Neural progenitor cell (in vitro differentiated cells): ENCODE measurements at regions not wholly inside any gene's neighbourhood (a gene's known extent, or its start where the extent isn't known, plus 50 kb on each side); places are given as distances from the start of the nearest gene placed in this dataset.

Experiments
- DNase-seq: peaks from one replicate; pipeline ENCODE4 v3.0.0-alpha.2; 2016; ENCODE audit warnings: low spot score
- H2AFZ ChIP-seq: fragments of 200-600 bp; sonication (generic); replicated peaks from 2 replicates; pipeline ENCODE4 v1.6.1; 2016; ENCODE audit warnings: antibody characterized with exemption
- H3F3A ChIP-seq: fragments of 200-600 bp; sonication (generic); 2 replicates; pipeline ENCODE4 v1.6.1; 2016; ENCODE audit warnings: antibody characterized with exemption, low read depth
- H3K27ac ChIP-seq: fragments of 200-600 bp; sonication (generic); 2 replicates; pipeline ENCODE4 v1.5.1; 2016; ENCODE audit warnings: mild to moderate bottlenecking
- H3K27me3 ChIP-seq: fragments of 200-600 bp; sonication (generic); 2 replicates; pipeline ENCODE4 v1.6.1; 2016; ENCODE audit warnings: mild to moderate bottlenecking, moderate library complexity
- H3K36me3 ChIP-seq: fragments of 200-600 bp; sonication (generic); 2 replicates; pipeline ENCODE4 v1.5.1; 2016
- H3K4me1 ChIP-seq: fragments of 200-600 bp; sonication (generic); 2 replicates; pipeline ENCODE4 v1.6.1; 2016; ENCODE audit warnings: mixed run types
- H3K4me2 ChIP-seq: fragments of 200-600 bp; sonication (generic); 2 replicates; pipeline ENCODE4 v1.6.1; 2016
- H3K4me3 ChIP-seq: fragments of 200-600 bp; sonication (generic); 2 replicates; pipeline ENCODE4 v1.5.1; 2016
- H3K79me2 ChIP-seq: fragments of 200-600 bp; sonication (generic); 2 replicates; pipeline ENCODE4 v1.6.1; 2016; ENCODE audit warnings: low read depth
- H3K9ac ChIP-seq: fragments of 200-600 bp; sonication (generic); 2 replicates; pipeline ENCODE4 v1.6.1; 2016
- H3K9me3 ChIP-seq: fragments of 200-600 bp; sonication (generic); 2 replicates; pipeline ENCODE4 v1.5.1; 2016; ENCODE audit warnings: low read depth
- H4K20me1 ChIP-seq: fragments of 200-600 bp; sonication (generic); 2 replicates; pipeline ENCODE4 v1.6.1; 2016; ENCODE audit warnings: low read depth
- H3K27ac Mint-ChIP-seq: 3 replicates; pipeline ENCODE4 v1.8.0; 2021; ENCODE audit warnings: mixed read lengths
- H3K27me3 Mint-ChIP-seq: 2 replicates; pipeline ENCODE4 v1.8.0; 2022; ENCODE audit warnings: low read depth, mild to moderate bottlenecking, inconsistent platforms, moderate library complexity, mixed read lengths; ENCODE audit not compliant: insufficient read depth
- H3K36me3 Mint-ChIP-seq: 3 replicates; pipeline ENCODE4 v1.8.0; 2021; ENCODE audit warnings: mixed read lengths
- H3K4me1 Mint-ChIP-seq: 3 replicates; pipeline ENCODE4 v1.8.0; 2021; ENCODE audit warnings: mixed read lengths
- H3K4me3 Mint-ChIP-seq: 3 replicates; pipeline ENCODE4 v1.8.0; 2021; ENCODE audit warnings: mild to moderate bottlenecking, moderate library complexity, mixed read lengths
- H3K9me3 Mint-ChIP-seq: 3 replicates; pipeline ENCODE4 v1.8.0; 2020; ENCODE audit warnings: mixed read lengths
- EZH2 ChIP-seq: fragments of 200-600 bp; sonication (generic); IDR thresholded peaks from 2 replicates; pipeline ENCODE4 v1.6.1; 2017; ENCODE audit warnings: antibody characterized with exemption, mild to moderate bottlenecking, moderate library complexity
- EZH2phosphoT487 ChIP-seq: fragments of 200-600 bp; sonication (generic); IDR thresholded peaks from 2 replicates; pipeline ENCODE4 v1.6.1; 2017; ENCODE audit warnings: antibody characterized with exemption
- TF ChIP-seq, protein P1 (sequence below): fragments of 200-600 bp; sonication (generic); IDR thresholded peaks from 2 replicates; pipeline ENCODE4 v1.5.1; 2017; ENCODE audit warnings: antibody characterized with exemption, mild to moderate bottlenecking

DNA sequence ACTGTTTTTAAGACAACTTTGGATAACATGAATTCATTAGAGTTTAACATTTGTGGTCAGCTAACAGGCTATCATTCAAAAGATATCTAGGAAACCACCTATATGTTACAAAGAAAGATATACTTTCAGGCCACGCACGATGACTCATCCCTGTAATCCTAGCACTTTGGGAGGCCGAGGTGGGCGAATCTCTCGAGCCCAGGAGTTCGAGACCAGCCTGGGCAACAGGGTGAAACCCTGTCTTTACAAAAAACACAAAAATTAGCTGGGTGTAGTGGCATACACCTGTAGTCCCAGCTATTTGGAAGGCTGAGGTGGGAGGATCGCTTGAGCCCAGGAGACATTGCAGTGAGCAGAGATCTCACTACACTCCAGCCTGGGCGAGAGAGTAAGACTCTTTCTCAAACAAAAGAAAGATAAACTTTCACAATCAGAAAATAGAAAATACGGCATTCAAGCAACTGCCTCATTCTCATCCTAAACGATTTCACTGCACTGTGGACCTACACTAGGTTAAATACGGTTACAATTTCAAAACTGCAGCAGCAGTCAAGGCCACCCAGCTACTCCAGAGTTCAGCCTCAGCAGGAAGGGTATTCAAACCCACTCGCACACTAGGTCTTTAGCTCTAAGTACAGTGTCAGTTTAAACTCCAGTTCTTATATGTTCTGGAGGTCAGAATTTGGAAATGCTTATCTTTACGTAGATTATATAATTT, 250.0 kb upstream of the SLC39A10 start:
- no peak overlapping the region for H3K4me3 Mint-ChIP-seq
- no peaks in the 10 kb centered on the region for H3K9me3 Mint-ChIP-seq
- no peak overlapping the region for H3K27ac Mint-ChIP-seq
- no peak for DNase-seq
- TF ChIP-seq EZH2 (no peak), EZH2phosphoT487 (no peak)
- H3K36me3 Mint-ChIP-seq = no peaks in the 10 kb centered on the region
- Histone ChIP-seq H3K79me2 (no peaks in the 10 kb centered on the region), H3K27ac (no peak overlapping the region), H3K4me2 (no peak overlapping the region), H3K36me3 (no peaks in the 10 kb centered on the region), H3F3A (no peaks in the 10 kb centered on the region), H2AFZ (no peak overlapping the region), H3K4me1 (no peaks in the 10 kb centered on the region), H4K20me1 (no peaks in the 10 kb centered on the region), H3K4me3 (no peak overlapping the region), H3K27me3 (no peaks in the 10 kb centered on the region), H3K9me3 (no peaks in the 10 kb centered on the region), H3K9ac (no peak overlapping the region)
- peaks cover 3% of the 10 kb centered on the region for H3K27me3 Mint-ChIP-seq
- peaks cover 6% of the 10 kb centered on the region for H3K4me1 Mint-ChIP-seq

DNA sequence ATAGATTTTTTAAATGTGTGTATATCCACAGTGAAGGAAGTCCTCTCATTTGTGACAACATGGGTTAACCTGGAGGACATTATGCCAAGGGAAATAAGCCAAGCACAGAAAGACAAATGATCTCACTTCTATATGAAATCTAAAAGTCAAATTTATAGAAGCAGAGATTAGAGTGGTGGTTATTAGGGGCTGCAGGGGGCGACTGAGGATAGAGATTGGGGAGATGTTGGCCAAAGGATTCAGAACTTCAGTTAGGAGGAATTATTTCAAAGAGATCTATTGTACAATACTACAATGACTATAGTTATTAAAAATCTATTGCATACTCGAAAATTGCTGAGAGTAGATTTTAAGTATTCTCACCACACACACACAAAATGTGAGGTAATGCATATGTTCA, 252.4 kb upstream of the SLC39A10 start:
- Mint-ChIP-seq H3K9me3 (no peaks in the 10 kb centered on the region), H3K27ac (no peak overlapping the region), H3K4me3 (no peak overlapping the region), H3K36me3 (no peaks in the 10 kb centered on the region), H3K4me1 (no peaks in the 10 kb centered on the region), H3K27me3 (peaks cover 3% of the 10 kb centered on the region)
- Histone ChIP-seq H3K9ac (no peak overlapping the region), H3K4me3 (no peak overlapping the region), H3K4me1 (no peaks in the 10 kb centered on the region), H3K79me2 (no peaks in the 10 kb centered on the region), H3F3A (no peaks in the 10 kb centered on the region), H3K36me3 (no peaks in the 10 kb centered on the region), H3K27me3 (no peaks in the 10 kb centered on the region), H3K9me3 (no peaks in the 10 kb centered on the region), H3K4me2 (no peak overlapping the region), H3K27ac (no peak overlapping the region), H2AFZ (no peak overlapping the region), H4K20me1 (no peaks in the 10 kb centered on the region)
- DNase-seq = no peak
- TF ChIP-seq EZH2phosphoT487 (no peak), EZH2 (no peak)
- TF ChIP-seq, protein P1, sequence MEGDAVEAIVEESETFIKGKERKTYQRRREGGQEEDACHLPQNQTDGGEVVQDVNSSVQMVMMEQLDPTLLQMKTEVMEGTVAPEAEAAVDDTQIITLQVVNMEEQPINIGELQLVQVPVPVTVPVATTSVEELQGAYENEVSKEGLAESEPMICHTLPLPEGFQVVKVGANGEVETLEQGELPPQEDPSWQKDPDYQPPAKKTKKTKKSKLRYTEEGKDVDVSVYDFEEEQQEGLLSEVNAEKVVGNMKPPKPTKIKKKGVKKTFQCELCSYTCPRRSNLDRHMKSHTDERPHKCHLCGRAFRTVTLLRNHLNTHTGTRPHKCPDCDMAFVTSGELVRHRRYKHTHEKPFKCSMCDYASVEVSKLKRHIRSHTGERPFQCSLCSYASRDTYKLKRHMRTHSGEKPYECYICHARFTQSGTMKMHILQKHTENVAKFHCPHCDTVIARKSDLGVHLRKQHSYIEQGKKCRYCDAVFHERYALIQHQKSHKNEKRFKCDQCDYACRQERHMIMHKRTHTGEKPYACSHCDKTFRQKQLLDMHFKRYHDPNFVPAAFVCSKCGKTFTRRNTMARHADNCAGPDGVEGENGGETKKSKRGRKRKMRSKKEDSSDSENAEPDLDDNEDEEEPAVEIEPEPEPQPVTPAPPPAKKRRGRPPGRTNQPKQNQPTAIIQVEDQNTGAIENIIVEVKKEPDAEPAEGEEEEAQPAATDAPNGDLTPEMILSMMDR = no peak

DNA sequence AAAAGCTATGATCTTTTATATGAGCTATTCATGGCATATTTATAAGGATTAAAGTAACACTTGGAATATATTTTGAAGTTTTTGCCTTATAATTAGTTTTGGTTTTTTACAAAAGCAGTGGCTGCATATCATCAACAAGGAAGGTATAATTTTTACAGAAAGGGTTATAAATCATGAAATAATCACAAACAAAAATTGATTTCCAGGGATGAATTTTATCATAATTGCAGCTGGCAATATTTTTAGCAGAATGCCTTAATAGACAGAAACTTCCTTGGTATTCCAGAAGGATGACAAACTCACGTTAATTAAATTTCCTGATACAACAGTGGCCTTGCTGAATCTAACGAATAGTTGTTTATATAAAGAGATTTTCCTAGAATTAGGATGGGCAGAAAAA, 260.5 kb upstream of the SLC39A10 start:
- no peak for TF ChIP-seq EZH2
- TF ChIP-seq, protein P1 = no peak
- TF ChIP-seq EZH2phosphoT487 = no peak
- no peak overlapping the region for H3K4me3 ChIP-seq
- no peaks in the 10 kb centered on the region for H3K79me2 ChIP-seq
- H3K36me3 Mint-ChIP-seq = no peaks in the 10 kb centered on the region
- no peaks in the 10 kb centered on the region for H3K36me3 ChIP-seq
- H3K9ac ChIP-seq = no peak overlapping the region
- H3K4me1 Mint-ChIP-seq = no peaks in the 10 kb centered on the region
- DNase-seq = no peak
- H3K4me3 Mint-ChIP-seq = no peak overlapping the region
- H3K27me3 Mint-ChIP-seq = no peaks in the 10 kb centered on the region
- no peaks in the 10 kb centered on the region for H4K20me1 ChIP-seq
- no peaks in the 10 kb centered on the region for H3K9me3 Mint-ChIP-seq
- no peak overlapping the region for H2AFZ ChIP-seq
- no peaks in the 10 kb centered on the region for H3F3A ChIP-seq
- no peak overlapping the region for H3K27ac ChIP-seq
- H3K27ac Mint-ChIP-seq = no peak overlapping the region
- H3K4me1 ChIP-seq = no peaks in the 10 kb centered on the region
- no peaks in the 10 kb centered on the region for H3K9me3 ChIP-seq
- H3K4me2 ChIP-seq = no peak overlapping the region
- H3K27me3 ChIP-seq = no peaks in the 10 kb centered on the region

DNA sequence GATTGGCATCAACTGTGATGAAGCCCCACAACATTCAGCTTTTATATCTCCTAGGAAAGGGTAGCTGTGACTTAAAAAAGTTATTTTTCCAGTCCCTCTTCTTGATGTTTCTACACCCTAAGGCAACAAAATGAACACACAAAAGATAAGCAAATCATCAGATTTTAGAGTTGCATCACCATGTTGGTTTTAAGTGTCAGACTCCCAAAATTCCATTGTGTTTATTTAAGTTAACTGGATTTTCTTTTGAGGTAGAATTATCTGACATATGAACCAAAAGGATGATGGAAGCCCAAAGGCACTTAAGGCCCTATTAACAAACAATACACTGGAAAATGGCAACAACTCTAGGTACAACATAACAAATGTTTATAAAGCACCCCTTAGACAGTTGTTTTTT, 261.7 kb upstream of the SLC39A10 start:
- DNase-seq = no peak
- Mint-ChIP-seq H3K4me3 (no peak overlapping the region), H3K36me3 (no peaks in the 10 kb centered on the region), H3K9me3 (no peaks in the 10 kb centered on the region), H3K27ac (no peak overlapping the region), H3K27me3 (no peaks in the 10 kb centered on the region), H3K4me1 (no peaks in the 10 kb centered on the region)
- Histone ChIP-seq H4K20me1 (no peaks in the 10 kb centered on the region), H3K4me3 (no peak overlapping the region), H3K4me1 (no peaks in the 10 kb centered on the region), H3K79me2 (no peaks in the 10 kb centered on the region), H3K27me3 (no peaks in the 10 kb centered on the region), H3F3A (no peaks in the 10 kb centered on the region), H3K36me3 (no peaks in the 10 kb centered on the region), H3K9me3 (no peaks in the 10 kb centered on the region), H3K9ac (no peak overlapping the region), H3K4me2 (no peak overlapping the region), H2AFZ (no peak overlapping the region), H3K27ac (no peak overlapping the region)
- TF ChIP-seq EZH2 = no peak
- TF ChIP-seq, protein P1 = no peak
